HUDEP-2 (cell line): ENCODE measurements at regions not wholly inside any gene's neighbourhood (a gene's known extent, or its start where the extent isn't known, plus 50 kb on each side); places are given as distances from the start of the nearest gene placed in this dataset.
A peak's percentile ranks its signal among the peaks of the same experiment; 100 is the strongest.

Experiments
- DNase-seq, 76 experiments: peaks; one replicate each; lab custom pipeline; 2025; ENCODE audit not compliant: unreplicated experiment in 76 of 76; lab: John Stamatoyannopoulos, UW

GRCh38 chr20:18957328-18957727, 143.7 kb downstream of the SCP2D1 start:
- no peak for DNase-seq

GRCh38 chr20:18971121-18971520, 157.5 kb downstream of the SCP2D1 start:
- no peak for DNase-seq

GRCh38 chr20:18971574-18971973, 158.0 kb downstream of the SCP2D1 start:
- no peak for DNase-seq

DNA sequence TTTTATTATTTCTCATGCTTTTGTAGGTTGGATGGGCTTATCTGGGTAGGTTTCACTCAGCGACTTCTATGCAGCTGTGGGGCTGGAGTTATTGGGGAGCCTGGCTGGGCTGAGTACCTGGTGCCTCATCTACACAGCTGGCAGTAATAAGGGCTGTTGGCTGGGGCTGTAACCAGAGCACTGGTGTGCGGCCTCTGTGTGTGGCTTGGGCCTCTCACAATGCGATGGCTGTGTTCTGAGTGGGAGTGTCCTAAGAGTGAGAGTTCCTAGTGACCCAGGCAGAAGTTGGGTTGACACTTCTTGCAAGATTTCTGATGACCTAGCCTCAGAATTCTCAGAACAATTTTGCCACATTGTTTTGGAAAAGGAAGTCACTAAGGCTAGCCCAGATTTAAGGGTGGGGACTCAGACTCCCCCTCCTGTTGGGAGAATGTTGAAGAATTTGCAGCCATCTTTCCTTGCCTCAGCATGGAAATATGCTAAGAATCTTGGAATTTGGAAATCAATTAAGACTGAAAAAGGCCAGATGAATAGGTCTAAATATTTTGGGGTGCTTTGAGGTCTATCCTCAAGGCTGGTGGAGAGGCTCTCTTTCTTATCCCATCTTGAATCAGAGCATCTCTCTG, 158.8 kb downstream of the SCP2D1 start:
- no peak for DNase-seq

DNA sequence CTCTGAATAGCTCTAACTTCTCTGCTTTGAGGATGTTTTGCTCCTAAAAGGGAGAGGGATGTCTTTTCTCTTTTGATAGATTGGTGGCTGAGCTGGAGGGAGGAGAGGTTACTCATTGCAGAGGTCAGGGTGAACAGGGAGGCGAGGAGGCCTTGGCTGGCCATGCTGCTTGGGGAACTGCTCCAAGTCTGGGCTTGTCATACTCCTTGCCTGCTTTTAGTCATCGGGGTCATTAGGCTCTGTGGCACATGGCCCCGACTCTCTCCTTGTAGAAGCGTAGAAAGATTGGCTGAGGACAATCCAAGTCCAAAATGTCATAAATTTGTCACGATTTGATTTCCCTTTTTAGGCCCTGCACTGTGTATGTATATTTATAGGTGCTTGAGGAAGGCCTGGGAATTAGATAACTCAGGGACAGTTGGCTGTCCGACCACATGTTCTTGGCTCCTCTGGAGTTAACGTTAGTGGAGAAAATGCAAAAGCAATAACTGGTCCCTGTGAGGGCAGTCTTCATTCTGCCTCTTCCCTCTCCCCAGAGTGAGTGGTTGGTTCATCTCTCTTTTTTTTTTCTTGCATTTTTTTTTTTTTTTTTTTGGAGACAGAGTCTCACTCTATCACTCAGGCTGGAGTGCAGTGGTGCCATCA, 160.1 kb downstream of the SCP2D1 start:
- no peak for DNase-seq

DNA sequence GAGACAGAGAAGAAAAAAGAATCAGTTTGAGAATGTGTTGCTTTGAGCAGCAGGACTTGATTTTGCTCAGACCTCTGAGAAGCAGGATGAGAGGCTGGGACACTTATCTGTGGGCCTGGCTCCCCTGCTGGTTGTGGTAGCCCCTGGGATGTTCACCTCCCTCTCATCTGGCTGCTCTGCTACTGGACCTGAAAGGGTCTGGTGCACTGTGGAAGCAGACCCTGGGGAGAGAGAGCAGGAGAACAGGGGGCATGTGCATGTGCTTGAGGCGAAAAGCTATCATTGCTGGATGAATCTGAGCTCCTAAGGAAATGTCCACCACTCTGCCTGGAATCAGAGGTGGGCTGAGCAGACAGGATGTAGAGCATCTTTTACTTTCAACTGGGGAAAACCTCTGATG, 161.1 kb downstream of the SCP2D1 start:
- no peak for DNase-seq

GRCh38 chr20:18977441-18977840, 163.9 kb downstream of the SCP2D1 start:
- DNase-seq: no peak

DNA sequence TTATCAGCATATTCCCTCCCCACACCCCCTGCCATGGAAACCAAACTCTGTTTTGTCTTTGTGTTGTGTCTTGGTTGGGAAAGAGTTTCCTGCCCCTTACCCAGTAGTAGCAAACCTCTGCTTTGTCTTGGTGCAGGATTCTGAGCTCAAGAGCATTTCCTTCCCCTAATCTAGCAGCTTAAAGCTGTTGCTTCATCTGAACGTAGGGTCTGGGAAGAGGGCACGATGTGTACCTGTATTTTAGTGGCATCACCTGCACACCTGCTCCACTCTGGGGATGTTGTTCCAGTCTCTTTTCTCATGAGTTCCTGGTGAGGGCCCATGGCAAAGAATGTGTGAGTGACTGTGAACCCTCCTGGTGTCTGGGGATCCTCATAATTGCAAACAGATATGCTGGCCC, 164.7 kb downstream of the SCP2D1 start:
- no peak for DNase-seq

- no peak for DNase-seq
Observed at GRCh38 chr20:18979132-18979531, 165.5 kb downstream of the SCP2D1 start.

DNA sequence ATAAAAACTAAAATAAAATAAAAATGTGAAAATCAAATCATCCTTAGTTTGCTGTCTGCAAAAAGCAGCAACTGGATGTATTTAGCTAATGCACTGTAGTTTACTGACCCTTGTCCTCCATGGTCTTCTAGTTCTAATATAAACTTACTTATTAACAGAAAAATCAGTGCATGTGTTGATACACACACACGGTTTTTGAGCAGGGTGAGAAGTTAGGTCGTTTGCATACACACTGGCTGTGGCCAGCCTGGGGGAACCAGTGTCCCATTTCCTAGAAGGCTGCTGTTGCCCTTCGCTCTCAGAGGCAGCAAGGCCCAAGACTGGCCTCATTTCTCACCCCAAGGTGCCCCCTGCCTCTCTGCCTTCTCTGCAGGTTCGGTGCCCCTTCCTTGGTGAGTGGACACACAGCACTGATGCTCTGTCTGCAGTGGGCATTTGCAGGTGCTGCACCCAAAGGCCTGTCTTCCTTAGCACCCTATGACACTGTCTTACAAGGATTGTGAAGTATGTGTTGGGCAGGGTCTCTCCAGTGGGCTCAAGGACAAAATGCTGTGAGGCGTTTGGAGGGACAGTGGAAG, 168.5 kb downstream of the SCP2D1 start:
- DNase-seq: no peak

DNA sequence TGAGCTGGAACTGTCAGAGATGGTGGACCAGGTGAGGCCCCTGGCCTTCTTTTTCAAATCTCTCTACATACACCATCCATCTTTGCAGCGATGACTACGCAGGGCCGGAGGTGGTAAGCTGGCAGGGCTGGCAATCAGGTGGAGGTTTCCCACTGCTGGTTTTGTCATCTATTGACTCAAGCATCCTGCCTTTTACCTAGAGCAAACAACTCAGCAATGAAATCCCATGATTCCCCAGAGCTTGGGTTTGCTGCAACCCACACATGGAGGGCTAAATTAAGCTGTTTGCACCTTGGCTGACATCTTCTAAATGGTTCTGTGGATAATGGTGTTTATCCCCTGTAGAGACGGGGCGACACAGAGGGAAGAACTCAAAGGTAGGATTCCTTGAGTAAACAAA, 170.2 kb downstream of the SCP2D1 start:
- DNase-seq: no peak

DNA sequence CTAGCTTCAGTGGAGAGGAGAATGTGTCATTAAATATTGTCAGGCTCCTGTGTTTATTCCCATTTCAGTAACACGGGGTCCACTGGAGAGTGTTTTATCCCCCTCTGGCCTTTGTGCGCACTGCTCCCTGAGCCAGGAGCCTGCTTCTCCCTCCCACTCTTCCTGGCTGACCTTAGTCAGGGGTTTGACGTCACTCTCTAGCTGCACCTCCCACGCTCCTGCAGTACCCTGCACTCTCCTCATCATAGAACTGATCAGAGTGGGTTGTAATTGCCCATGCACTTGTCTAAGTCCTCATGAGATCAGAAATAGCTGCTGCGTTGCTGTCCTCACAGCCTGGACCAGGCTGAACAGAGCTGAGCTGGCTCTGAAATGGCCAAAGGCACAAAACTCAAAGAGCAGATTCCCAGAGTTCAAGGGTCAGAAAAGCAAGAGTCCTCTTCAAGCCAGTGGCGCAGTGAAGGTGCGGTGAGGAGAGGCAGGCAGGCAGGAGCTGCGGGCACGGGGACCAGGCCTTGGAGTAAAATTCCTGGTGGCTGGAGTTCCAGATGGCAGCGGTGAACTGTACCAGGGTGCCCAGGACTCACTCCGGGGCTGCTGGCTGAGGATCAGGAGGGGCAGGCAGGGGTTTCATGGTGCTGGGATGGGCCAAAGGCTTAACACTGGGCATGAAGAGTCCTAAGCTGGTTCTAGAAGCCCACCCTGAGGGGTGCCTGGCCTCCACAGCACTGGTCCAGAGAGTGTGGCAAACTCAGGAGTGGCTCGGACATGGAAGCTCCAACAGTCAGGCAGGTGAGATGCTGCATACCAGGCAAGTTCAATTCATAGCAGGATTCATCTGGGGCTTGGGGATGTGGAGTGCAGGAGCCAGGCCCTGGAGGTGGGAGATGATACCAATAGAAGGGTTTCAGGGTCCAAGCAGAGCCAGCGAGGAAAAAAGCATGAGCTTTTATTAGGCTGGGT, 170.9 kb downstream of the SCP2D1 start:
- peak in 1 of 76 experiments; percentile 10 for DNase-seq

DNA sequence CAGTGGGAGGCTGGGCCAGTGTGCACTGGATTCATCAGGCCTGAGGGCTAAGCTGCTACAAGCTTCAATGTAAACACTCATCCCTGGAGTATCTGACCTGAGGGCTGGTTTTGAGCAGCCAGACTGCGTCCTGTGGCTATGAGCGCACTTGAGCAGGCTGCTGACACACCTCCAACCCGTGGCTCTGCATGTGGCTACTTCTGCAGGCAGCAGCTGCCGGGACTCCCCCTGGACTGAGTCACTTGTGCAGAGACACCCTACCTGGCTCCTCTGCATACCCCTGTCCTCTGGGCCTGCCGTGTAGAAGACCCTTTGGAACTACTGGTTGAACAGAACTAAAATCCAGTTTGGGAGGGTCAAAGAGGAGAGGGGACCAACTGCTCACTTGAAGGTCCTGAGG, 172.0 kb downstream of the SCP2D1 start:
- DNase-seq: no peak

DNA sequence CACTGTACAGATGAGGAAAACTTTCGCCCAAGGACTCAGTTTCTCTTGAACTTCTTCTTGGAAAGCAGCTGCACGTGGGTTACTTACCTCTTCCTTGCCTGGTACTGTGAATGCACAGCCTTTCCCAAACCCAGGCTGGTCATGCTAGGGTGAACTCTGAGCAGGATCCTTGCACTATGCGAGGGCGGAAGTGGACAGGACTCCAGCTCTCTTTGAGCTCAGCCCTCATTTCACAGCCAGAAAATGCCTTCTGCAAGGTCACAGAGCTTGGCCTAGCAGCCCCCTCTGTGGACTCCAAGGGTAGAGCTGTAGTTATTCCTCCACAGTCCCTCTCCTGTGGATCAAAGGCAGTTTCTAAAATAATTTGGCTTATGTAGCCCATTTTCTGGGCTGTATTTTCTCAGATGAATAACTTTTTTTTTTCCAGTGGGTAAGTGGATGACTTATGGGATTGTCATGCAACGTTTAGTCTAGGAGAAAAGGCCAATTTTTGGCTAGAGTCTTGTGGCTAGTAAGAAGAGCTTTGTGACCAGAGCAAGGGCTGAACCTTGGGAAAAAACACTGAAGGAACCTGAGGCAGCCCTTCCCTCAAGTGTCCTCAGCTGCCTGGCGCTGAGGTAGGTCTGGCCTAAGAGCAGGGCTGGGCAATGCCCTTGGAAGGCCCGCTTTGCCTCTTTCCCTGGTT, 172.7 kb downstream of the SCP2D1 start:
- DNase-seq: no peak

- DNase-seq: no peak
Observed at GRCh38 chr20:18986895-18987580, 173.5 kb downstream of the SCP2D1 start.

- DNase-seq: no peak
Observed at GRCh38 chr20:18987781-18988360, 174.3 kb downstream of the SCP2D1 start.

DNA sequence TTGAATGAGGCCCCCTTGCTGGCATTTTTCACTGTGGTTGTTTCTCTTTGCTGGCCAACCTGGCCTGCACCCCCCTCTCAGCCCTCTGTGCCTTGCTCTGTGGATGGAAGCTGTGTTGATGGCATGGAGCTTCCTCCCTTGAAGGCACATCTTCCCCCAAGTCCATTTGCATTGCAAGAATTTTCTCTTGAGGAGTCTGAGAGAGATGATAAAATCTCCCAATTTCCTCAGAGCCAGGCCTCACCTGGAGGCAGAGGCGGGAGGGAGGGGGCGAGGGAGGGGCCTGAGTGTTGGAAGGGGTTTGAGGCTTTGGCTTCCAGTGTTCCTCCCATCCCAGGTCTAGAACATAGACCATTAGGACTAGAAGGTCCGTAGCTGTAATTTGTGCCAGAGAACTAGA, 175.1 kb downstream of the SCP2D1 start:
- no peak for DNase-seq

- DNase-seq: no peak
Observed at GRCh38 chr20:18989736-18990474, 176.3 kb downstream of the SCP2D1 start.

DNA sequence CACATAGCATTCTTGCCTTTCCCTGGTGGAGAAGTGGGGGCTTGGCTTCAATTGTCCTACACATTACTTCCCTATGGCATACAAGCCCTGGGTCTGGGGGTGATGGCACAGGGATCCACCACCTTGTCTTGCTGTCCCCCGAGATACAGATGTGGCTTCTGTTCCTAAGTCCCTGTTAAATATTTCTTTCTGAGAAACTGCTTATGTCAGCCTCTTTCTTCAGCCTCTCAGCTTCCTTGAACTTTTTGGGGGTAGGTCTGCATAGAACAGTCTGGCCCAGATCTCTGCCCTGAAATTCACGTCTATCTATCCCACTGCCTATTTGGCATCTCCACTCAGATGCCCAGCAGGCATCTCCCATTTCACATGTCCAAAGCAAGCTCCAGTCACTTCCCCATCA, 177.4 kb downstream of the SCP2D1 start:
- DNase-seq: no peak
